Esophagus squamous epithelium (tissue), 4 donors: ENCODE measurements at regions not wholly inside any gene's neighbourhood (a gene's known extent, or its start where the extent isn't known, plus 50 kb on each side); places are given as distances from the start of the nearest gene placed in this dataset.

Source experiments
- POLR2A ChIP-seq, 4 donors: fragments of 450-650 bp; IDR thresholded peaks; one replicate each; pipeline ENCODE4 v1.6.1; 2017; ENCODE audit warnings: antibody characterized with exemption in 4 of 4, mild to moderate bottlenecking in 4 of 4, moderate library complexity in 3 of 4
- TF ChIP-seq, protein P1 (sequence below), 6 experiments: fragments of 450-650 bp in 4 of 6; fragments of 200-600 bp in 2 of 6; sonication (generic) in 2 of 6; IDR thresholded peaks; one replicate each; pipeline ENCODE4 v1.5.1; 2016 to 2019; ENCODE audit warnings: antibody characterized with exemption in 6 of 6, mild to moderate bottlenecking in 4 of 6, moderate library complexity in 4 of 6

DNA sequence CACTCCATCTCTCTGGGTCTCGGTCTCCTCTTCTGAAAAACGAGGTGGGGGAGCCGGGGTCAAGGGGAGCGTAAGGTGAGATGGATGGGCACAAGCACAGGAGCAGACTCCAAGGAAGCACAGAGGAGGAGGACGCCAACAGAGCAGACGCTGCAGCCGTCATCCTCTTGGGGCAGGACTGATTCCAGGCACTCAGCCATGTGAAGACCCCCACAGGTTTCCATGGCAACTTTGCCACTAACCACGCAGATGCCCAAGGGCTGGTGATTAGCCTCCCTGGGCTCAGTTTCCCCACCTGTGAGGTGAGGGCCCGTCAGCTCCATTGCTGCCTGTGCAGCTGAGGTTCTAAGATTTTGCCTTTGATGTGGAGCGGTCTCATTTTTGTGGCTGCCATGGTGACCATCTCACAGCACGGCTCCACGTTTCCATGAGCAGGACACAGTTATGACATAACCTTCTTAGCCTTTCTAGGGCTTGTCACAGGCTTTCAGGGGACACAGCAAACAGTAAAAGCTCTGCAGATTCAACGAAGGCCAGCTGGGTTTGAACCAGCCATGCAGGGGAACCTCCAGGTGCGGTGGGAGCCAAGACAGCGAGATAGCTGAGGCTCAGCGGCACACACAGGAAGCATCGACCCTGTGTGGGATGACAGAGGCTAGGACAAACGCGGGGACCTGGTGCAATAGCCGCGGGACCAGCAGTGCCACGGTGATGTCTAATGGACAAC, 170.3 kb downstream of the NUP210 start:
- TF ChIP-seq, protein P1, sequence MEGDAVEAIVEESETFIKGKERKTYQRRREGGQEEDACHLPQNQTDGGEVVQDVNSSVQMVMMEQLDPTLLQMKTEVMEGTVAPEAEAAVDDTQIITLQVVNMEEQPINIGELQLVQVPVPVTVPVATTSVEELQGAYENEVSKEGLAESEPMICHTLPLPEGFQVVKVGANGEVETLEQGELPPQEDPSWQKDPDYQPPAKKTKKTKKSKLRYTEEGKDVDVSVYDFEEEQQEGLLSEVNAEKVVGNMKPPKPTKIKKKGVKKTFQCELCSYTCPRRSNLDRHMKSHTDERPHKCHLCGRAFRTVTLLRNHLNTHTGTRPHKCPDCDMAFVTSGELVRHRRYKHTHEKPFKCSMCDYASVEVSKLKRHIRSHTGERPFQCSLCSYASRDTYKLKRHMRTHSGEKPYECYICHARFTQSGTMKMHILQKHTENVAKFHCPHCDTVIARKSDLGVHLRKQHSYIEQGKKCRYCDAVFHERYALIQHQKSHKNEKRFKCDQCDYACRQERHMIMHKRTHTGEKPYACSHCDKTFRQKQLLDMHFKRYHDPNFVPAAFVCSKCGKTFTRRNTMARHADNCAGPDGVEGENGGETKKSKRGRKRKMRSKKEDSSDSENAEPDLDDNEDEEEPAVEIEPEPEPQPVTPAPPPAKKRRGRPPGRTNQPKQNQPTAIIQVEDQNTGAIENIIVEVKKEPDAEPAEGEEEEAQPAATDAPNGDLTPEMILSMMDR (IDR thresholded peaks at IDR 0.05), result no peak
- no peak for TF ChIP-seq POLR2A (IDR thresholded peaks at IDR 0.05)
